ENCODE measurements at regions not wholly inside any gene's neighbourhood (a gene's known extent, or its start where the extent isn't known, plus 50 kb on each side); places are given as distances from the start of the nearest gene placed in this dataset.

DNA sequence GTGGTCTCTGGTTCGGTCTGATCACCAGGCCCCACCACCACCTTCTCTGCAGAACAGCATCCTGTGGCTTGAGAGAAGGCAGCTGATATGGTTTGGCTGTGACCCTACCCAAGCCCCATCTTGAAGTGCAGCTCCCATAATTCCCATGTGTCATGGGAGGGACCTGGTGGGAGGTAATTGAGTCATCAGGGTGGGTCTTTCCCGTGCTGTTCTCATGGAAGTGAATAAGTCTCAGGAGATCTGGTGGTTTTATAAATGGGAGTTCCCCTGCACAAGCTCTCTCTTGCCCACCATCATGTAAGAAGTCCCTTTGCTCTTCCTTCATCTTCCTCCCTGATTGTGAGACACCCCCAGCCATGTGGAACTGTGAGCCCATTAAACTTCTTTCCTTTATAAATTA is 352.3 kb upstream of the CDH5 start:
- Histone ChIP-seq H3K4me3 (no peak overlapping the region), H3K4me1 (no peaks in the 10 kb centered on the region), H3K27ac (no peak overlapping the region), H3K9me3 (no peaks in the 10 kb centered on the region), H3K36me3 (no peaks in the 10 kb centered on the region), H3K27me3 (no peaks in the 10 kb centered on the region)
- TF ChIP-seq, protein P1, sequence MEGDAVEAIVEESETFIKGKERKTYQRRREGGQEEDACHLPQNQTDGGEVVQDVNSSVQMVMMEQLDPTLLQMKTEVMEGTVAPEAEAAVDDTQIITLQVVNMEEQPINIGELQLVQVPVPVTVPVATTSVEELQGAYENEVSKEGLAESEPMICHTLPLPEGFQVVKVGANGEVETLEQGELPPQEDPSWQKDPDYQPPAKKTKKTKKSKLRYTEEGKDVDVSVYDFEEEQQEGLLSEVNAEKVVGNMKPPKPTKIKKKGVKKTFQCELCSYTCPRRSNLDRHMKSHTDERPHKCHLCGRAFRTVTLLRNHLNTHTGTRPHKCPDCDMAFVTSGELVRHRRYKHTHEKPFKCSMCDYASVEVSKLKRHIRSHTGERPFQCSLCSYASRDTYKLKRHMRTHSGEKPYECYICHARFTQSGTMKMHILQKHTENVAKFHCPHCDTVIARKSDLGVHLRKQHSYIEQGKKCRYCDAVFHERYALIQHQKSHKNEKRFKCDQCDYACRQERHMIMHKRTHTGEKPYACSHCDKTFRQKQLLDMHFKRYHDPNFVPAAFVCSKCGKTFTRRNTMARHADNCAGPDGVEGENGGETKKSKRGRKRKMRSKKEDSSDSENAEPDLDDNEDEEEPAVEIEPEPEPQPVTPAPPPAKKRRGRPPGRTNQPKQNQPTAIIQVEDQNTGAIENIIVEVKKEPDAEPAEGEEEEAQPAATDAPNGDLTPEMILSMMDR (IDR thresholded peaks at IDR 0.05), result no peak
- TF ChIP-seq POLR2A (IDR thresholded peaks at IDR 0.05) (no peak), EP300 (IDR thresholded peaks at IDR 0.05) (no peak), POLR2AphosphoS5 (IDR thresholded peaks at IDR 0.05) (no peak)
- intact Hi-C loops (cut with DNase I; ENCODE audit: low total_unique reads), result no loop called here
- DNase-seq, result no peak
- 68 to 77% (median 72%) methylated on average over 2 of the region's 2 CpGs for WGBS, 5 donors

DNA sequence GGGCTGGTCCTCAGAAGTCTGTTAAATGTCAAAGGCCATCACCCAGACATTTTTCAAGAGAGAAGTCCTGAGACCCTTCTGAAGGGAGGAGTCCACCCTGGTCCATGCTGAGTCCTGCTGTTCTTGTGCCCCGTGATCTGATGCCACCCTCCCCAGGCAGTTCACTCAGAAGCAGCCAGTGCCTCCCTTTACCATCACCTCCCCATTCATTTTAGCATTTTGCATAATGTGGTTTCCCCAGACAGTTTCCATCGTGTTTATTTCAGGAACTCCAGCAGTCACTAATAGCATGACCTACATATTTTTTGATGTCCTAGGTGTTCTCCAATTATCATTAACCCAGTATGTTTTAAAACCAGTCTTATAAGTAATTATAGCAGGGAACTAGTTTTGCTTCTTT is 353.0 kb upstream of the CDH5 start:
- TF ChIP-seq POLR2A (IDR thresholded peaks at IDR 0.05) (no peak), EP300 (IDR thresholded peaks at IDR 0.05) (no peak), POLR2AphosphoS5 (IDR thresholded peaks at IDR 0.05) (no peak)
- TF ChIP-seq, protein P1 (IDR thresholded peaks at IDR 0.05), result no peak
- Histone ChIP-seq H3K36me3 (no peaks in the 10 kb centered on the region), H3K4me1 (no peaks in the 10 kb centered on the region), H3K9me3 (no peaks in the 10 kb centered on the region), H3K4me3 (no peak overlapping the region), H3K27me3 (no peaks in the 10 kb centered on the region), H3K27ac (no peak overlapping the region)
- intact Hi-C loops (cut with DNase I; ENCODE audit: low total_unique reads), result no loop called here
- 65 to 75% (median 75%) methylated on average over 2 of the region's 2 CpGs for WGBS, 5 donors
- no peak for DNase-seq

DNA sequence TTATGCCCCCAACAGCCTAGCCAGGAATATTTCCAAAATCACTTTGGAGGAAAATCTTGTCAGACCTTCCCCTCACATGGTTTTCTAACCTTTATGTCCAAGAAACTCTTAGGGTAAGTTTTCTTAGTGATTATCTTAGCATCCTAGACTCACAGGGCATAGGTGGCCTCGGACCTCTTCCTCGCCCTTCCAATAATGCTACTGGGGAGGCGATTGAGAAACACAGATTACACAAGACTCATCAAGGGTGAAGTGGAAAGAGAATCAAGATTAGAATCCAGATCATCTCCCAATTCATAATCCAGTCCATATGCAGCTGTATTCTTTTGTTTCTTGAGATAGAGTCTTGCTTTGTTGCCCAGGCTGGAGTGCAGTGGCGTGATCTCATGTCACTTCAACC is 358.4 kb upstream of the CDH5 start:
- Histone ChIP-seq H3K36me3 (no peaks in the 10 kb centered on the region), H3K27ac (no peak overlapping the region), H3K4me3 (no peak overlapping the region), H3K9me3 (no peaks in the 10 kb centered on the region), H3K4me1 (peaks cover 0 to 14% (median 4%) of the 10 kb centered on the region in 4 donors), H3K27me3 (no peaks in the 10 kb centered on the region)
- no peak for DNase-seq
- TF ChIP-seq, protein P1 (IDR thresholded peaks at IDR 0.05), result no peak
- TF ChIP-seq POLR2A (IDR thresholded peaks at IDR 0.05), result no peak
- no peak for TF ChIP-seq POLR2AphosphoS5 (IDR thresholded peaks at IDR 0.05)
- no peak for TF ChIP-seq EP300 (IDR thresholded peaks at IDR 0.05)
- intact Hi-C loops (cut with DNase I; ENCODE audit: low total_unique reads), result no loop called here
- WGBS, 5 donors, result 74 to 94% (median 81%) methylated on average over 4 of the region's 4 CpGs

DNA sequence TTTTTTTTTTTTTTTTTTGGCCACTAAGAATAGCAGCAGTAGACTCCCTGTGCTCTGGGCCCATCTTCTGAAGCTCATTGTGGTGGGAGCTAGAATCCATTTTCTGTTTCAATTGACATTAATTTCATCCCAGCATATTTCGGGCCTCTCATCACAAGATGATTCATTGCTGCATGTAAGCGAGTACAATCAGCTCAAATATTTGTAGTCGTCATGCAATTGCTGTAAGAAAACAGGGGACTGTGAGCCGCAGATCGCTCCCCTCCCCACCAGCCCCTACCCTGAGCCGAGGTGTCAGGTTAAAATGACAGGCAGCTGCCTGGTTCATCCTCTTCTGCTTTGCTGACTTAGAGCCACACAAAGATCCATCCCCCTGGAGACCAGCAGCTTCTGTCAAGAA is 358.8 kb upstream of the CDH5 start:
- TF ChIP-seq, protein P1 (IDR thresholded peaks at IDR 0.05), result no peak
- no peak for TF ChIP-seq POLR2A (IDR thresholded peaks at IDR 0.05)
- no peak for TF ChIP-seq EP300 (IDR thresholded peaks at IDR 0.05)
- no peak for TF ChIP-seq POLR2AphosphoS5 (IDR thresholded peaks at IDR 0.05)
- 35 to 45% (median 40%) methylated on average over 6 of the region's 6 CpGs for WGBS, 5 donors
- no peak overlapping the region for H3K27ac ChIP-seq
- peaks cover 0 to 18% (median 4%) of the 10 kb centered on the region in 4 donors for H3K4me1 ChIP-seq
- no peaks in the 10 kb centered on the region for H3K27me3 ChIP-seq
- H3K9me3 ChIP-seq, result no peaks in the 10 kb centered on the region
- H3K4me3 ChIP-seq, result no peak overlapping the region
- intact Hi-C loops (cut with DNase I; ENCODE audit: low total_unique reads), result no loop called here
- DNase-seq, result peak in 1 of 2 donors; percentile 33
- no peaks in the 10 kb centered on the region for H3K36me3 ChIP-seq
